Liver (tissue), 8 donors: ENCODE measurements at regions not wholly inside any gene's neighbourhood (a gene's known extent, or its start where the extent isn't known, plus 50 kb on each side); places are given as distances from the start of the nearest gene placed in this dataset.

Experiments used
- DNase-seq: peaks from one replicate; pipeline ENCODE4 v3.0.0-alpha.2; 2017; ENCODE audit warnings: low spot score
- H3K27ac ChIP-seq, 2 donors: one replicate each; pipeline ENCODE4 v1.7.0; 2013; ENCODE audit warnings: inconsistent platforms in 2 of 2, low read length in 2 of 2, control low read depth in 1 of 2, low read depth in 1 of 2, mild to moderate bottlenecking in 1 of 2
- H3K27me3 ChIP-seq, 4 donors: one replicate each; pipeline versions ENCODE4 v1.6.1 to v1.7.0; 2013; ENCODE audit warnings: low read length in 3 of 4, inconsistent platforms in 1 of 4, mild to moderate bottlenecking in 1 of 4, moderate library complexity in 1 of 4; ENCODE audit not compliant: control insufficient read depth in 4 of 4, insufficient read depth in 4 of 4
- H3K36me3 ChIP-seq, 4 donors: one replicate each; pipeline versions ENCODE4 v1.6.1 to v1.7.0; 2013; ENCODE audit warnings: low read length in 3 of 4, mild to moderate bottlenecking in 3 of 4, low read depth in 1 of 4, moderate library complexity in 1 of 4; ENCODE audit not compliant: control insufficient read depth in 4 of 4, insufficient read depth in 3 of 4
- H3K4me1 ChIP-seq, 4 donors: one replicate each; pipeline versions ENCODE4 v1.6.1 to v1.7.0; 2013; ENCODE audit warnings: low read length in 3 of 4, mild to moderate bottlenecking in 3 of 4, moderate library complexity in 1 of 4; ENCODE audit not compliant: control insufficient read depth in 4 of 4, insufficient read depth in 4 of 4
- H3K4me3 ChIP-seq, 3 donors: one replicate each; pipeline versions ENCODE4 v1.6.1 to v1.7.0; 2013; ENCODE audit warnings: low read length in 3 of 3, control low read depth in 1 of 3, low read depth in 1 of 3, mild to moderate bottlenecking in 1 of 3
- H3K9ac ChIP-seq, 2 donors: one replicate each; pipeline ENCODE4 v1.7.0; 2013; ENCODE audit warnings: low read length in 2 of 2, mild to moderate bottlenecking in 2 of 2, moderate library complexity in 2 of 2, control low read depth in 1 of 2, low read depth in 1 of 2
- H3K9me3 ChIP-seq, 4 donors: one replicate each; pipeline versions ENCODE4 v1.6.1 to v1.7.0; 2013; ENCODE audit warnings: low read length in 3 of 4; ENCODE audit not compliant: control insufficient read depth in 4 of 4
- CTCF ChIP-seq: fragments of 150-350 bp; IDR thresholded peaks from 2 replicates; pipeline ENCODE4 v1.5.1; 2017; ENCODE audit warnings: improper control_type of control experiment, low read depth, low read length; ENCODE audit not compliant: missing input control
- EGR1 ChIP-seq, 2 donors: IDR thresholded peaks; 2 replicates each; pipeline ENCODE4 v1.6.1; 2016 to 2018; ENCODE audit warnings: antibody characterized with exemption in 2 of 2, low read depth in 2 of 2
- FOXA1 ChIP-seq: IDR thresholded peaks from 2 replicates; pipeline ENCODE4 v1.6.1; 2016; ENCODE audit warnings: antibody characterized with exemption
- FOXA2 ChIP-seq: IDR thresholded peaks from 2 replicates; pipeline ENCODE4 v1.6.1; 2016; ENCODE audit warnings: antibody characterized with exemption
- GABPA ChIP-seq, 2 donors: IDR thresholded peaks in 1 of 2; conservative IDR thresholded peaks in 1 of 2; 2 replicates each; pipeline ENCODE4 v1.6.1; 2016; ENCODE audit warnings: antibody characterized with exemption in 2 of 2, mild to moderate bottlenecking in 1 of 2, moderate library complexity in 1 of 2
- HNF4A ChIP-seq, 2 donors: conservative IDR thresholded peaks; 2 replicates each; pipeline ENCODE4 v1.6.1; 2016; ENCODE audit warnings: antibody characterized with exemption in 2 of 2, mild to moderate bottlenecking in 2 of 2
- HNF4G ChIP-seq: IDR thresholded peaks from 2 replicates; pipeline ENCODE4 v1.6.1; 2016; ENCODE audit warnings: antibody characterized with exemption
- NR2F2 ChIP-seq: IDR thresholded peaks from 2 replicates; pipeline ENCODE4 v1.6.1; 2016; ENCODE audit warnings: antibody characterized with exemption
- RAD21 ChIP-seq, 2 donors: IDR thresholded peaks; 2 replicates each; pipeline ENCODE4 v1.6.1; 2016; ENCODE audit warnings: antibody characterized with exemption in 2 of 2, mild to moderate bottlenecking in 2 of 2
- REST ChIP-seq: IDR thresholded peaks from 2 replicates; pipeline ENCODE4 v1.6.1; 2016; ENCODE audit warnings: antibody characterized with exemption, mild to moderate bottlenecking
- RXRA ChIP-seq, 2 donors: IDR thresholded peaks; 2 replicates each; pipeline ENCODE4 v1.6.1; 2017 to 2018; ENCODE audit warnings: antibody characterized with exemption in 2 of 2, mild to moderate bottlenecking in 1 of 2
- SP1 ChIP-seq: IDR thresholded peaks from 2 replicates; pipeline ENCODE4 v1.6.1; 2018; ENCODE audit warnings: antibody characterized with exemption, mild to moderate bottlenecking
- TAF1 ChIP-seq: conservative IDR thresholded peaks from 2 replicates; pipeline ENCODE4 v1.6.1; 2016; ENCODE audit warnings: antibody characterized with exemption, mild to moderate bottlenecking
- YY1 ChIP-seq: IDR thresholded peaks from 2 replicates; pipeline ENCODE4 v1.6.1; 2016; ENCODE audit warnings: antibody characterized with exemption, mild to moderate bottlenecking
- ZBTB33 ChIP-seq: IDR thresholded peaks from 2 replicates; pipeline ENCODE4 v1.6.1; 2016; ENCODE audit warnings: antibody characterized with exemption
- WGBS: extraction: QIAGEN DNeasy Blood & Tissue Kit; methylation state at CpG from one replicate; pipeline ENCODE4 v1.1.7; 2013; 5-methylcytosine and 5-hydroxymethylcytosine counted together
- TF ChIP-seq, protein P1 (sequence below): IDR thresholded peaks from 2 replicates; pipeline ENCODE4 v1.6.1; 2016; ENCODE audit warnings: antibody characterized with exemption
- donor health status: healthy.
- donor health status: healthy.
- donor health status: healthy.
- donor health status: healthy.
- donor health status: healthy.

DNA sequence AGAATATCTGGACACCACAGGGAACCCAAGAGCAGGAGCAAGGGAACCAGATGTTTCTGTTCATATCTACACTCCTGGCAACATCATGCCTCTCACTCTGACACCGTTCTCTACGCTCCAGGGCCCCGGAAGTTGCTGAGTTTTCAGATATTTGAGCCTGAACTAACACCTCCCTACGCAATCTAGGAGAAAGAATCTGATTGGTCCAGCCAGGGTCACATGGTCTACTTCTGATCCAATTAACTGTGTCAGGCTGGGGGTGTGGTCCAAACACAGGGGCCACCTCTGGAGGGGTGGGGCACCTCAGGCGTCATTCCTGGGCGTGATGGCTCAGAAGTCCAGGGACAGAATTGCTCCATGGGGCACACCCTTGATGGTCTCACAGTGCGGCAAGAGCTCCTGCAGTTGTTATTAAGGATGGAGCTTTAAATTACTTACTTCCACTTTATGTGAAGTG is 165.5 kb downstream of the PTPN11 start:
- Histone ChIP-seq H3K36me3 (no peaks in the 10 kb centered on the region), H3K4me1 (no peaks in the 10 kb centered on the region), H3K9me3 (no peaks in the 10 kb centered on the region), H3K27me3 (no peaks in the 10 kb centered on the region), H3K4me3 (no peak overlapping the region), H3K9ac (no peak overlapping the region), H3K27ac (no peak overlapping the region)
- no peak for DNase-seq
- 74% methylated on average over 7 of the region's 7 CpGs for WGBS
- TF ChIP-seq, protein P1, sequence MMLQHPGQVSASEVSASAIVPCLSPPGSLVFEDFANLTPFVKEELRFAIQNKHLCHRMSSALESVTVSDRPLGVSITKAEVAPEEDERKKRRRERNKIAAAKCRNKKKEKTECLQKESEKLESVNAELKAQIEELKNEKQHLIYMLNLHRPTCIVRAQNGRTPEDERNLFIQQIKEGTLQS, result no peak
- TF ChIP-seq FOXA2 (no peak), SP1 (no peak), REST (no peak), NR2F2 (no peak), EGR1 (IDR thresholded peaks at IDR 0.05; ENCODE audit: low read depth in 2 of 2) (no peak), RAD21 (IDR thresholded peaks at IDR 0.05) (no peak)

- WGBS, result 64% methylated on average over 5 of the region's 5 CpGs
- DNase-seq, result no peak
- TF ChIP-seq YY1, result no peak
- TF ChIP-seq ZBTB33, result no peak
- TF ChIP-seq SP1, result no peak
- no peak for TF ChIP-seq TAF1
- no peak for TF ChIP-seq HNF4G
- TF ChIP-seq FOXA2, result no peak
- TF ChIP-seq NR2F2, result no peak
- no peak for TF ChIP-seq RXRA (IDR thresholded peaks at IDR 0.05)
- no peak for TF ChIP-seq GABPA (IDR thresholded peaks at IDR 0.05 in 1 of 2, conservative IDR thresholded peaks at IDR 0.05 in 1 of 2)
- TF ChIP-seq HNF4A (conservative IDR thresholded peaks at IDR 0.05), result no peak
- TF ChIP-seq RAD21 (IDR thresholded peaks at IDR 0.05), result no peak
- no peak for TF ChIP-seq CTCF
- no peak for TF ChIP-seq FOXA1
- Histone ChIP-seq H3K36me3 (no peaks in the 10 kb centered on the region), H3K27me3 (no peaks in the 10 kb centered on the region), H3K4me1 (no peaks in the 10 kb centered on the region), H3K27ac (no peak overlapping the region), H3K9ac (no peak overlapping the region), H3K4me3 (no peak overlapping the region), H3K9me3 (no peaks in the 10 kb centered on the region)
Measured at GRCh38 chr12:112586148-112586783, 167.5 kb downstream of the PTPN11 start.
